ENCODE measurements at regions not wholly inside any gene's neighbourhood (a gene's known extent, or its start where the extent isn't known, plus 50 kb on each side); places are given as distances from the start of the nearest gene placed in this dataset.

DNA sequence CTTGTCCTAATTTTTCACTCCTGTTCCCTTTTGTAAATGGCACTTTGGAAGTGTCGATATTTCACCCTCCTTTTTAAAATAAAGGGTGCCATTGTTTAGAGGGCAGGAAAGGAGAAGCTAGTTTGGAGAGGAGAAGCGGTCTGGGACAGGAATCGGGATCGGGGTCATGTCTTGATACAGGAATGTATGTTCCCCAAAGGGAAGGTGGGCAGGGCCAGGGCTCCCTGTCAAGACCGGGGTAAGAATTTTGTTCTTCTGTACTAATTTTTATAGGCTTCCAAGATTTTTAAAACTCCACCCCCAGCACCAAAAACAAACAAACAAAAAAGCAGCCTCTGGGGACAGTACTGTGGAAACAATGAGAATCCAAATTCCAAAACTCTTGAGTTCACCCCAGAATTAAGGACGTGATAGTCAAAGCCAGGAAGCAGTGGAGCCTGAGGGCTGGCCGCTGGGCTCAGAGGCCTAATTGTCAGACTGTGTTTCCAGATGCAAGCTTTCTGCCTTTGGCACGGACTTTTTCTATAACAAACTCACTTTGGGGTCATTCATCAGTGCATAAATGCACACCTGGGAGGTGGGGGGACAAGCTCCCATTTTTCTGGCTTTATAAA, 250.4 kb upstream of the SIX2 start:
- Histone ChIP-seq H3K9ac (ENCODE audit: low read depth, low read length, poor library complexity) (no peak overlapping the region), H3K14ac (ENCODE audit: low read length) (no peak overlapping the region), H3K18ac (ENCODE audit: low read length) (no peak overlapping the region), H3K23ac (ENCODE audit: low read depth, low read length, poor library complexity) (no peak overlapping the region), H3K4me2 (ENCODE audit: insufficient read depth, low read length, poor library complexity, severe bottlenecking) (no peak overlapping the region), H3K27me3 (ENCODE audit: control insufficient read depth in 3 of 3, insufficient read depth in 3 of 3, low read depth in 1 of 3, low read length in 3 of 3) (peaks cover 0 to 33% (median 0%) of the 10 kb centered on the region in 3 experiments), H3K4me3 (ENCODE audit: low read length in 2 of 2) (no peak overlapping the region), H3K4ac (ENCODE audit: low read length) (no peak overlapping the region), H2AFZ (ENCODE audit: low read length) (no peak overlapping the region), H3K27ac (replicated peaks; ENCODE audit: low read length) (no peak overlapping the region), H3K36me3 (replicated peaks in 1 of 2; ENCODE audit: control insufficient read depth in 2 of 2, insufficient read depth in 2 of 2, low read length in 2 of 2) (no peaks in the 10 kb centered on the region), H4K8ac (ENCODE audit: low read depth, low read length) (no peak overlapping the region), H2AK5ac (ENCODE audit: low read depth, low read length) (no peak overlapping the region), H3K79me1 (ENCODE audit: low read depth, low read length) (no peaks in the 10 kb centered on the region), H2BK15ac (ENCODE audit: low read length) (no peak overlapping the region), H2BK5ac (ENCODE audit: low read length) (no peak overlapping the region), H2BK12ac (ENCODE audit: low read length) (no peak overlapping the region), H4K91ac (ENCODE audit: low read depth, low read length, poor library complexity) (no peak overlapping the region), H3K4me1 (ENCODE audit: control insufficient read depth in 2 of 2, insufficient read depth in 1 of 2, low read depth in 1 of 2, low read length in 2 of 2) (peaks cover 16 to 24% of the 10 kb centered on the region in 2 donors), H2BK120ac (ENCODE audit: low read depth, low read length) (no peak overlapping the region), H3K9me3 (replicated peaks in 1 of 2; ENCODE audit: control insufficient read depth in 2 of 2, insufficient read depth in 1 of 2, low read depth in 1 of 2, low read length in 2 of 2) (no peaks in the 10 kb centered on the region)
- no CpG with 5 or more reads among the region's 8 CpGs for WGBS, 2 donors (ENCODE audit: extremely low coverage in 2 of 2, insufficient read length in 2 of 2, insufficient replicate concordance in 1 of 2)
- DNase-seq (ENCODE audit: low spot score), result no peak

- Histone ChIP-seq H3K23ac (ENCODE audit: low read depth, low read length, poor library complexity) (no peak overlapping the region), H2AK5ac (ENCODE audit: low read depth, low read length) (no peak overlapping the region), H3K27me3 (ENCODE audit: control insufficient read depth in 3 of 3, insufficient read depth in 3 of 3, low read depth in 1 of 3, low read length in 3 of 3) (peaks cover 0 to 33% (median 0%) of the 10 kb centered on the region in 3 experiments), H3K27ac (replicated peaks; ENCODE audit: low read length) (no peak overlapping the region), H2BK120ac (ENCODE audit: low read depth, low read length) (no peak overlapping the region), H2BK5ac (ENCODE audit: low read length) (no peak overlapping the region), H3K4ac (ENCODE audit: low read length) (no peak overlapping the region), H3K14ac (ENCODE audit: low read length) (no peak overlapping the region), H3K4me1 (ENCODE audit: control insufficient read depth in 2 of 2, insufficient read depth in 1 of 2, low read depth in 1 of 2, low read length in 2 of 2) (peaks cover 16 to 24% of the 10 kb centered on the region in 2 donors), H3K18ac (ENCODE audit: low read length) (peak overlapping the region; percentile 72), H2AFZ (ENCODE audit: low read length) (peak overlapping the region; percentile 75), H2BK15ac (ENCODE audit: low read length) (no peak overlapping the region), H4K8ac (ENCODE audit: low read depth, low read length) (no peak overlapping the region), H3K79me1 (ENCODE audit: low read depth, low read length) (no peaks in the 10 kb centered on the region), H3K4me3 (ENCODE audit: low read length in 2 of 2) (no peak overlapping the region), H3K9me3 (replicated peaks in 1 of 2; ENCODE audit: control insufficient read depth in 2 of 2, insufficient read depth in 1 of 2, low read depth in 1 of 2, low read length in 2 of 2) (no peaks in the 10 kb centered on the region), H3K4me2 (ENCODE audit: insufficient read depth, low read length, poor library complexity, severe bottlenecking) (no peak overlapping the region), H3K36me3 (replicated peaks in 1 of 2; ENCODE audit: control insufficient read depth in 2 of 2, insufficient read depth in 2 of 2, low read length in 2 of 2) (no peaks in the 10 kb centered on the region), H3K9ac (ENCODE audit: low read depth, low read length, poor library complexity) (no peak overlapping the region), H4K91ac (ENCODE audit: low read depth, low read length, poor library complexity) (no peak overlapping the region), H2BK12ac (ENCODE audit: low read length) (no peak overlapping the region)
- no peak for DNase-seq (ENCODE audit: low spot score)
- WGBS, 2 donors (ENCODE audit: extremely low coverage in 2 of 2, insufficient read length in 2 of 2, insufficient replicate concordance in 1 of 2), result no CpG with 5 or more reads among the region's 8 CpGs
Observed at GRCh38 chr2:45259138-45259537, 249.9 kb upstream of the SIX2 start.

- Histone ChIP-seq H4K8ac (ENCODE audit: low read depth, low read length) (no peak overlapping the region), H2BK120ac (ENCODE audit: low read depth, low read length) (no peak overlapping the region), H3K14ac (ENCODE audit: low read length) (no peak overlapping the region), H3K4me1 (ENCODE audit: control insufficient read depth in 2 of 2, insufficient read depth in 1 of 2, low read depth in 1 of 2, low read length in 2 of 2) (peaks cover 16 to 24% of the 10 kb centered on the region in 2 donors), H2BK12ac (ENCODE audit: low read length) (no peak overlapping the region), H2AFZ (ENCODE audit: low read length) (peak overlapping the region; percentile 68), H2BK5ac (ENCODE audit: low read length) (no peak overlapping the region), H3K9me3 (replicated peaks in 1 of 2; ENCODE audit: control insufficient read depth in 2 of 2, insufficient read depth in 1 of 2, low read depth in 1 of 2, low read length in 2 of 2) (no peaks in the 10 kb centered on the region), H2AK5ac (ENCODE audit: low read depth, low read length) (no peak overlapping the region), H3K9ac (ENCODE audit: low read depth, low read length, poor library complexity) (no peak overlapping the region), H3K27me3 (ENCODE audit: control insufficient read depth in 3 of 3, insufficient read depth in 3 of 3, low read depth in 1 of 3, low read length in 3 of 3) (peaks cover 0 to 33% (median 0%) of the 10 kb centered on the region in 3 experiments), H3K4me2 (ENCODE audit: insufficient read depth, low read length, poor library complexity, severe bottlenecking) (no peak overlapping the region), H3K4me3 (ENCODE audit: low read length in 2 of 2) (no peak overlapping the region), H3K27ac (replicated peaks; ENCODE audit: low read length) (no peak overlapping the region), H2BK15ac (ENCODE audit: low read length) (no peak overlapping the region), H3K18ac (ENCODE audit: low read length) (peak overlapping the region; percentile 69), H4K91ac (ENCODE audit: low read depth, low read length, poor library complexity) (no peak overlapping the region), H3K36me3 (replicated peaks in 1 of 2; ENCODE audit: control insufficient read depth in 2 of 2, insufficient read depth in 2 of 2, low read length in 2 of 2) (no peaks in the 10 kb centered on the region), H3K23ac (ENCODE audit: low read depth, low read length, poor library complexity) (no peak overlapping the region), H3K4ac (ENCODE audit: low read length) (no peak overlapping the region), H3K79me1 (ENCODE audit: low read depth, low read length) (no peaks in the 10 kb centered on the region)
- WGBS, 2 donors (ENCODE audit: extremely low coverage in 2 of 2, insufficient read length in 2 of 2, insufficient replicate concordance in 1 of 2), result no CpG with 5 or more reads among the region's 7 CpGs
- DNase-seq (ENCODE audit: low spot score), result no peak
Observed at GRCh38 chr2:45258311-45258710, 249.1 kb upstream of the SIX2 start.

DNA sequence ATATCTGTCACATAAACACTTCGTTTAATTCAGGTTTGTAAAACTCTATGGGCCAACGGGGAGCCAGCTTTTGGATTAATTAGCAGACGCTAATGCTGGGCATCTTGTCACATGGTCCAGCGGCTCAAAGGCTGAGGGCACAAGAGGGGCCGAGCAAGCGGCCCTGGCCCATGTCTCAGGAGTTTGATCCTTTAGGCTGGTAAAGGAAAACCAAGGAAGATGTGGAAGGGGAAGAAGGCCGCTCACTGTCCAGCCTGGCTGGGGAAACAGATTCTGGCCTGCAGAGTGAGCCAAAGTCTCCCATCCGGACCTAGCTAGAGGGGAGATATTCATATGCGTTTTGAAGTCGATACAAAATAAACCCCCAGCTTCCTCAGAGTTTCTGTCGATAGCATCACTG, 248.6 kb upstream of the SIX2 start:
- Histone ChIP-seq H3K27me3 (ENCODE audit: control insufficient read depth in 3 of 3, insufficient read depth in 3 of 3, low read depth in 1 of 3, low read length in 3 of 3) (peaks cover 0 to 33% (median 0%) of the 10 kb centered on the region in 3 experiments), H3K27ac (replicated peaks; ENCODE audit: low read length) (no peak overlapping the region), H3K36me3 (replicated peaks in 1 of 2; ENCODE audit: control insufficient read depth in 2 of 2, insufficient read depth in 2 of 2, low read length in 2 of 2) (no peaks in the 10 kb centered on the region), H3K4ac (ENCODE audit: low read length) (no peak overlapping the region), H2AFZ (ENCODE audit: low read length) (peak overlapping the region; percentile 68), H2BK5ac (ENCODE audit: low read length) (no peak overlapping the region), H2BK12ac (ENCODE audit: low read length) (no peak overlapping the region), H2AK5ac (ENCODE audit: low read depth, low read length) (peak overlapping the region; percentile 21), H3K18ac (ENCODE audit: low read length) (peak overlapping the region; percentile 69), H3K9me3 (replicated peaks in 1 of 2; ENCODE audit: control insufficient read depth in 2 of 2, insufficient read depth in 1 of 2, low read depth in 1 of 2, low read length in 2 of 2) (no peaks in the 10 kb centered on the region), H3K79me1 (ENCODE audit: low read depth, low read length) (no peaks in the 10 kb centered on the region), H3K4me2 (ENCODE audit: insufficient read depth, low read length, poor library complexity, severe bottlenecking) (no peak overlapping the region), H3K14ac (ENCODE audit: low read length) (no peak overlapping the region), H3K23ac (ENCODE audit: low read depth, low read length, poor library complexity) (no peak overlapping the region), H3K4me1 (ENCODE audit: control insufficient read depth in 2 of 2, insufficient read depth in 1 of 2, low read depth in 1 of 2, low read length in 2 of 2) (peaks cover 15 to 24% of the 10 kb centered on the region in 2 donors), H2BK120ac (ENCODE audit: low read depth, low read length) (no peak overlapping the region), H3K9ac (ENCODE audit: low read depth, low read length, poor library complexity) (no peak overlapping the region), H3K4me3 (ENCODE audit: low read length in 2 of 2) (no peak overlapping the region), H2BK15ac (ENCODE audit: low read length) (no peak overlapping the region), H4K91ac (ENCODE audit: low read depth, low read length, poor library complexity) (no peak overlapping the region), H4K8ac (ENCODE audit: low read depth, low read length) (no peak overlapping the region)
- DNase-seq (ENCODE audit: low spot score), result no peak
- no CpG with 5 or more reads among the region's 11 CpGs for WGBS, 2 donors (ENCODE audit: extremely low coverage in 2 of 2, insufficient read length in 2 of 2, insufficient replicate concordance in 1 of 2)
